CD4-positive, alpha-beta T cell treated with Interleukin-10 for 1 hour (primary cell): ENCODE measurements at regions not wholly inside any gene's neighbourhood (a gene's known extent, or its start where the extent isn't known, plus 50 kb on each side); places are given as distances from the start of the nearest gene placed in this dataset.

Experiments
- DNase-seq: peaks from one replicate; pipeline ENCODE4 v3.0.0-alpha.2; 2020

- DNase-seq, result no peak
Observed at GRCh38 chr3:59578129-59578528, 528.3 kb upstream of the CFAP20DC start.

- no peak for DNase-seq
Observed at GRCh38 chr3:59576606-59577005, 526.8 kb upstream of the CFAP20DC start.

GRCh38 chr3:59575113-59576001 is 525.5 kb upstream of the CFAP20DC start:
- peak; percentile 84 for DNase-seq

- no peak for DNase-seq
Observed at GRCh38 chr3:59573911-59574310, 524.1 kb upstream of the CFAP20DC start.

- DNase-seq, result no peak
Observed at GRCh38 chr3:59572106-59572505, 522.3 kb upstream of the CFAP20DC start.

- no peak for DNase-seq
Observed at GRCh38 chr3:59570806-59571205, 521.0 kb upstream of the CFAP20DC start.

GRCh38 chr3:59567661-59568060 is 517.8 kb upstream of the CFAP20DC start:
- no peak for DNase-seq

GRCh38 chr3:59566481-59566975 is 516.7 kb upstream of the CFAP20DC start:
- no peak for DNase-seq

- no peak for DNase-seq
Observed at GRCh38 chr3:59565125-59565524, 515.3 kb upstream of the CFAP20DC start.

- no peak for DNase-seq
Observed at GRCh38 chr3:59563966-59564365, 514.1 kb upstream of the CFAP20DC start.

GRCh38 chr3:59563072-59563605 is 513.3 kb upstream of the CFAP20DC start:
- DNase-seq, result no peak

GRCh38 chr3:59559721-59560435 is 510.1 kb upstream of the CFAP20DC start:
- no peak for DNase-seq

GRCh38 chr3:59558906-59559720 is 509.3 kb upstream of the CFAP20DC start:
- no peak for DNase-seq

- no peak for DNase-seq
Observed at GRCh38 chr3:59555593-59556315, 505.9 kb upstream of the CFAP20DC start.

GRCh38 chr3:59553076-59553475 is 503.3 kb upstream of the CFAP20DC start:
- DNase-seq, result no peak

GRCh38 chr3:59551834-59552233 is 502.0 kb upstream of the CFAP20DC start:
- DNase-seq, result no peak

- DNase-seq, result no peak
Observed at GRCh38 chr3:59549962-59550361, 500.1 kb upstream of the CFAP20DC start.

- DNase-seq, result no peak
Observed at GRCh38 chr3:59547874-59548273, 498.0 kb upstream of the CFAP20DC start.

GRCh38 chr3:59546522-59546921 is 496.7 kb upstream of the CFAP20DC start:
- no peak for DNase-seq

GRCh38 chr3:59545374-59545773 is 495.5 kb upstream of the CFAP20DC start:
- DNase-seq, result no peak

GRCh38 chr3:59542276-59542675 is 492.5 kb upstream of the CFAP20DC start:
- no peak for DNase-seq

- DNase-seq, result no peak
Observed at GRCh38 chr3:59540696-59541095, 490.9 kb upstream of the CFAP20DC start.
